HG03066 (cell line): ENCODE measurements at regions not wholly inside any gene's neighbourhood (a gene's known extent, or its start where the extent isn't known, plus 50 kb on each side); places are given as distances from the start of the nearest gene placed in this dataset.

Experiments used
- ATAC-seq: cut with Tn5 transposase; IDR thresholded peaks from one replicate; pipeline ENCODE4 v1.9.1; 2021; ENCODE audit warnings: low read depth; ENCODE audit not compliant: unreplicated experiment

DNA sequence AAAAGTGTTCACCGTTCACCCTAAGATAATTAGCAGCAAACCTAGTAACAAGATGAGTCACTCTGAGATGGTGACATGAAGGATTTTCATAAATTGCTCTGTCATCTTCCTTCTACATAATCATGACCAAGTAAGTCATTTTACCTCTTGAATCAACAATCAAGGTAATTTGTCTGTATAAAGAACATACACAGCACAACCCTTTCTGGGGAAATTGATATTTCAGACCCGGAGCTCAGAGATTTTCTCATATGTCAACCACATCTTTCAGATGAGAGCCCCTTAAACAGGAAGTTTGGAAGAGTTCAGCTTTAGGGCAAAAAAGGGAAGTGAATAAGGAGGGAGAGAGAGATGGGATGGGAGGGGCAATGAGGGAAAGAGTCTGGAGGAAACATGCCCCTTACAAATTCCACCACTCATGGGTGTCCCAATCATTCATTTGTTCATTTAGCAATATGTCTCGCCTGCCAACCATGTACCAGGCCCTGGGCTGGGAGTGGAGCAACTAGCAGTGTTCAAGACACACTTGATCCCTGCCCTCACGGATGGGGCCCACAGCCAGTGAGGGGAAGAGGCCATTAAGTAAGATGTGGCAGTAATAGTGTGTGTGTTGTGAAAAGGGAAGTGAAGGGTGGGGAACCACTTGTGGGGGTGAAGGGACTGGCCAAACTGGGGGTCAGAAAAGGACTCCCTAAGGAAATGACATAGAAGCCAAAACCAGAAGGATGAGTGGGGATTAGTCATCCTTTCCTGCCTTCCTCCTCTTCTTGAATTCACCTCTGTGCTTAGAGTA is 190.9 kb downstream of the MAFB start:
- ATAC-seq = no peak

DNA sequence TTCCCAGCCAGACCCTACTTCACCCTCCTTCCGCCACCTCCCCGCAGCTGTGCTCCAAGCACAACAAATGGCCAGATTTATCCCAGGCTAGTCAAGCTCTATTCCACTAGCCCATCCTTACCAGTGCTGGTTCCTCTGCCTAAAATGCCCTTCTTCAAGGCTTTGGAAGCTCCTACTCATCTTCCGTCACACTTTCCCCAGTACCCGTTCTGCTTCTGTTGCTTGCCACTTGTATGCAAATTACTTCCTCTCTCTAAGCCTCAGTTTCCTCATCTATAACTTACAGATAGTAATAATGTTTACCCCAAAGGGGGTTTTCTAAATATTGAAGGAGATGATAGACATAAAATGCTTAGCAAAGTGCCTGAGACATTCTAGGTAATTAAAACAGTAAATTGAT is 193.1 kb downstream of the MAFB start:
- ATAC-seq = no peak

DNA sequence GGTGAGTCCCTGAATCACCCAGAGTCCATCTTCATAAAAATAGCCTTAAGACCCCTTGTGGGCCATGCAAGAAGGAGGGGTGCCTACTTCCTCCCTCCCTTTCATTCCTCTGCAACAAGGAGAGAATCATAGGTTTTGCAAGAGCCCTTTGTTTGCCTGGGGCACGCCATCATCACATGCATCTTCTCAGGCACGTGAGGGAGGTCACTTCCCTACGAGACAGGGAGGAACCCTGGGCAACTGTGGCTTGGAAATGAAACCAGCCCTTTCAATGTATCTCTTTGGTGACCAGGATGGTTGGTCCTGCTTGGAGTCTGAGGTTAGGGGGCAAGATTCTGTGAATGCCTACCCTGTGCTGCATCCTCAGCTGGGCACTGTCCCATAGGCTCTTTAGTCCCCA is 194.8 kb downstream of the MAFB start:
- ATAC-seq = no peak

DNA sequence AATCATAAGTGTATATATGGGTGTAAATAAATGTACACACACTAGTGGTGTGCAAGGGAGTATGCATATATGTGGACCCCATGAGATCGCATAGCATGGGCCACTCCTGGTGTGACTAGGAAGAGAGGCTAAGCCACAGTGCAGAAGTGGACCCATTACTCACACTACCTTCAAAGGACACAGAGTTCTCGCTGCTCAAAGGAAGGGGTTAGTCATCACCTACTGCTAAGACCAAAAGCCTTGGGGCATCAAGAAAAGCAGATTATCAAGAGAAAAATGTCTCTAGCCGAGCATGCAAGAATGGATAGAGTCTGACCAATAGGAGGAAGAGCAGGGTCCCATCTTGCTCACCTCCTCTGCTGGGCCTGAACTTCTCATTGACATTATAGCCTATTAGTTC is 195.5 kb downstream of the MAFB start:
- ATAC-seq = no peak

DNA sequence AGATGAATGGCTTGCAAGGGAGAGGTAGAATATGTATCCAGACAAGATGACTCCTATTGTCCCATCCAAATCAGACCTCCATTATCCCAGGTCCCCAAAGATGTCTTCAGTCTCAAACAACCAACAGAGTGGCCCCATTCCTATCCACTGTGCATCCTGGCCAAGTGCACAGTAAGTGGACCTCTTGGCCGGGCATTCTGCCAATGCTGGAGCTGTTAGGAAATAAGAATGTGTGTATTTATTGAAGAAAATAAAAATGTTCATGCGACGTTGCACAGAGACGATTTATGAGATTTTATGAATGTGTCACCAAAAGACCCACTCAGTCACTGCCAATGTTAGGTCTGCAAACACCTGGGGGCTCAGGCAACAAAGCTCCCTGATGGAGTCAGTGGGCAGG is 196.0 kb downstream of the MAFB start:
- no peak for ATAC-seq

DNA sequence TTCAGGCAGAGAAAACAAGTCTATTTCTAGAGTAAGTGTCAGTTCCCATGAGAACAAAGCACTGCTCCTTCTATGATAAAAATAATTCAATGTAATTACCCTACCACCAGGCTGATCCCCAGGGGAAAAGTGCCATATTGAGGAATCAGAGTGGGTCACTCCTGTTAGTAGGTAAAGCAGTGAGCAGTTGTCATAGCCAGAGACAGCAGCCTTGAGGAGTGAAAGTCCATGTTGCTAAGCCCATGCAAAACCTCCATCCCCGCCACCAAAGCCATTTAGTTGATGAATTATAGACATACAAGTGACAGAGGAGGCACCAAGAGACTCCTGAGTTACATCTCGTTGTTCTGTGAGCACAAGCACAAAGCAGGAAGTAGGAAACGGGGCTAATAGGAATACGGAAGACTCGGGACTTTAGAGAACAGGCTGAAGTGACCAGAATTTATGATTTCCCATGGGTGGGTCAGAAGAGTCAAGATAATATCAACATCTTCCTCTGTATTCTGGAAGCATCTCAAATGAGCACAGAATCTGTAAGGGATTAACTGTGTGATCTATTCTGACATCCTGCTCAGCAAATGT is 197.9 kb downstream of the MAFB start:
- ATAC-seq = no peak

DNA sequence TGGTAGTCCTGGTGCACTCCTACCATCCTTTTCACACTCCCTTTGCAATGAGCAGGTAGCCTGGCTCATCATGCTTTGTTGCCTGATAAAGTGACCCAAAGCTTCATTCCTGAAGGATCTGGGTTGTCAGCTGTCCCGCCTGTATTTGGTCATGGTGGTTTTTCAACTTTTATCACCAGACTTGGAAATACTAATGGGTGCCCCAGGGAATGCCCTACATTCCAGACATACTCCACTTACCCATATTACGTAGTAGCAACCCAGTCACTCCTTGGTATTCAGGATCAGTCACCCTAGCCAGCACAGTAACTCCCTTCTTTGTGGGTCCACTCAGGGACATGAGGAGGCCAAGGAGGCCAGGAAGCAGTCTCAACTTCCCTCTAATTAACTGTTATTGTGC is 199.2 kb downstream of the MAFB start:
- ATAC-seq = no peak

DNA sequence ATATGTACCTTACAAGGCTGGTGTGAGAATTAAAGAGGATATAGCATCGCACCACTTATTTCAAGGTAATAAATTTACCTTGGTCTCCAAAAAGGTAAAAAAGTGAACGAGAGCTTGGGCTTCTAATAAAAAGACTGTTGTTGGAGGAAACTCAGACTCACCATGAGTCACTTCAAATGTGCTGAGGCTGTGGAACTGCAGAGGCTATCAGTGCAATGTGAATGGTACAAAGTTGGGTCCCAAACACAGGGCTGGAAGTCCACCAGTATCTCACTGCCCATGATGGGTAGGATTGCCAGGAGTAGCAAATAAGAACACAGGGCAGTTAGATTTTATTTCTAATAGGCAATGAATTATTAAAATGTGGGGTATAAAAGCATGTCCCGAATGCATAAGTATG is 200.6 kb downstream of the MAFB start:
- ATAC-seq = no peak

DNA sequence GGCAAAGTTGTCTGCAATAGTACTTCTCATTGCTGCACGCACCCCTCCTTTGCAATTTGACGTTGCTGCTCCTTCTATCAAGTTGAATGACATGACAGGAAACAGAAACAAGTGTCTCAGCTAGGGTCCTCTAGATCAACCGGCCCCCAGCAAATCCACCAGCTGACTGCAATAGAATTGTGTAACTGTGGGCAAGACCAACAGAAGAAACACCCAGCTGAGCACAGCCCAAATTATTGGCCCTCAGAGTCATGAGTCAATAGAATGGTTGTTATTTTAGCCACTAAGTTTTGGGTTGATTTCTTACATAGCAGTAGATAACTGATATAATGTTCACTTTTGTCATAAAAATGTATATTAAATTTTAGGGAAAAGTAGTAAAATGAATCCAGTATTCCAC is 202.7 kb downstream of the MAFB start:
- ATAC-seq = no peak

DNA sequence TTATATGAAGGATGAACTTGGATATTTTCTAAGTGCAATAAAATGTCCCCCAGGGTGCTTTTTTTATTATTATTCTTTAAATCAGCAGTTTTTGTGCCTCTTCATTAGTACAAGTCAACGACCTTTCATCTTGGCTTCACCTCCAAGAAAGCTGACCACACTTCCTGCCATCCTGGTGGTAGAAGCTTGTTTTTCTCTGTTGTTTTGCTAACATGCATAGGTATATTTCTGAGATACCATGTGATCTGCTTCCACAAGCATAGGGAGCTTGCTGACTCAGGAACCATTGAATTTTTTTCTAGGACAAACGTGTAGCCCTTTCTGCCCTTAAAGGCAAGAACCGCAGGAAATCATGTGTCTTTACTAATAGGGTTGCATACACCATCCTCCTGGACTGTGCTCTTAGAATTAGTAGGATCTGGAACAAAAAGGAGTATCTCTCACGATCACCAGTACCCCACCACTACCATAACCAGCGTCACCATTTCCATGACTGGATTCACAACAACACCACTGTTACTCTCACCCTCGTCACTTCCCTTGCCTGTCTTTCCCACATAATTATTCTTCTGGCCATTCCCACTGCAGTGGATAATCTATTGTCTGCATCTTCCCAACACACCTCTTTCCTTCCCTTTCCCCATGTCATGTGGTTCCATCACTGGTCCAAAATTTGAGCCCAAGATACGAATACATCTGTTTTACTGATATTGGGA is 207.1 kb downstream of the MAFB start:
- no peak for ATAC-seq

DNA sequence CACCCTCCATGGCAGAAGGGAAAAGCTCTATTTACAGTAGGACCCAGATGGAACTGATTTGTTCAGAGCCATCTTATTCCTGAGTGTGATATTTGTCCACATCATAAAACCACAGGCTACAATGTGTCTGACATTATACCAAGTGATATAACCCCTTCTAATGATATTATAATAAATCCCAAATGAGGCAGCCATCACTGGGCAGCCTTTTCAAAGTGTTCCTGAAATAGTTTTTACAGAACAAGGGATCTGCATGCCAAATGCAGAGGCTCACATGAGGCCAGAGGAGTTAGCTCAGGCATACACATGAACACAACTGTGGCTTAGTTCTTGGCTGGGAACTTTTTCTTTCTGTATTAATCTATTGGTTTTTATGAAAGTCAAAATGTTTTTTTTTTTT is 207.7 kb downstream of the MAFB start:
- ATAC-seq = no peak

DNA sequence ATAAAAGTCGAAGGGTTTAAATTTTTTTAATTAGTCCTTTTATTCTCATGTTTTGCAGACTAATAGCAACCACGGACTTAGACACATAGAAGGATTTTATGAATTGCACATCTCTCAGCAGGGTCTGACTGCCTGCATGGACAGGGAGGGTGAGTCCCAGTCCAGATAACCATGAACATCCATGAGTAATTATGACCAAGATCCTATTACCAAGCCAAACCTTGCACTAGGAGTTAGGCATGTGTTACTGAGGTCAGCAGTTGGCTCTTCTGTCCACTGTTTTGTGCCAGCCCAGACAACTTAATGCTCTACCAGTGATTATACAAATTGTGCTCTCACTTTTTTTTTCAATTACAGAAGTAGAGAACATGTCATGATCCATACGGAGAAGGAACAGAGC is 211.2 kb downstream of the MAFB start:
- no peak for ATAC-seq

DNA sequence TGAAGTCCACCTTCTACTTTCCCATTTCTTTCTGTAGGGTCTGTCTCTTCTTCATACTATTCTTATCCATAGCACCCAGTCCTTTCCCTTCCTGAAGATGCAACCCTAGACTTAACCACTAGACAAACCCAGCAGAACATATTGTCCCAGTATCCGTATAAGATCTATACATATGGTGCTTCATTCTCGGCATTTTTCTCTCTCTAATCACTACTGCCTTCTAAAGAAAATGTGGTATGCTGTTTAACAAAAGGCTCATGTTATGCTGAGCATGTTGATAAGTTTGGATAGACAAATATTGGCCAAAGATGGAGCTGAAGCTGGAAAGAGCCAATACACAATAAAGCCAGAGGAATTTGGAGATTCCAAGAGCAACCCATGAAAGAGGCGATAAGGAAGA is 212.6 kb downstream of the MAFB start:
- ATAC-seq = no peak

DNA sequence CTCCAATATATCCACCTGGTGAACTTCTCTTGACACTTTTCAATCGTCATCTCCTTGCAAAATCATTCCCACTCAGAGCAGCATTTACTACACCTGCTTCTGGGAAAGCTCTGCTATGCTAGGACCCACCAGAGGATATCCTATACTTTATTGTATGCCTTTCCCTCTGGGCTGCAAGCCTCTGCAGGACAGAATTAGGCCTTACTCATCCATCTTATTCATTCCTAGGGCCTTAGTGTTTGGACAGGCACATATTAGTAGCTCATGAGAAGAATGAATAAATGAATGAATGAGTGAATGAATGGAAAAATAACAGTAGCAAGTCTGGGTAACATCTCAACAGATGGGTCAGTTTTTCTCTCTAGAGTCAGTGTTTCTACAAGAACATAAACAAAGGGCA is 216.1 kb downstream of the MAFB start:
- no peak for ATAC-seq

DNA sequence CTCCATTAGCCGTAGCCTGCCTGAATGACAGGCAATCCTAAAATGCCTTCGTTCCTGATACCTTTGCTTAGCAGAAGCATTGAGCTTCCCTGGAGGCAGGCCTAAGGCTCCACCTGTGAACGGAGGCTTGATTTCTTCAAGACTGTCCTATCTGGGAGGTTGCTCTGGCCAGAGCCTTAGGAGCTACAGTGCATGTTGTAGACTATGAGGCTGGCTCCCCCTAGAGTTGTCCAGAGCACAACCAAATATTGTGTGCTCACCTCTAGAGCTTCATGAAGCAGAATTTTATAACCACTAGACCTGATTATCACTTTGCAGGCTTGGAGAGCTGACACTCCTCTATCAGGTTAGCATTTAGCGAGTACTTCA is 217.8 kb downstream of the MAFB start:
- no peak for ATAC-seq

DNA sequence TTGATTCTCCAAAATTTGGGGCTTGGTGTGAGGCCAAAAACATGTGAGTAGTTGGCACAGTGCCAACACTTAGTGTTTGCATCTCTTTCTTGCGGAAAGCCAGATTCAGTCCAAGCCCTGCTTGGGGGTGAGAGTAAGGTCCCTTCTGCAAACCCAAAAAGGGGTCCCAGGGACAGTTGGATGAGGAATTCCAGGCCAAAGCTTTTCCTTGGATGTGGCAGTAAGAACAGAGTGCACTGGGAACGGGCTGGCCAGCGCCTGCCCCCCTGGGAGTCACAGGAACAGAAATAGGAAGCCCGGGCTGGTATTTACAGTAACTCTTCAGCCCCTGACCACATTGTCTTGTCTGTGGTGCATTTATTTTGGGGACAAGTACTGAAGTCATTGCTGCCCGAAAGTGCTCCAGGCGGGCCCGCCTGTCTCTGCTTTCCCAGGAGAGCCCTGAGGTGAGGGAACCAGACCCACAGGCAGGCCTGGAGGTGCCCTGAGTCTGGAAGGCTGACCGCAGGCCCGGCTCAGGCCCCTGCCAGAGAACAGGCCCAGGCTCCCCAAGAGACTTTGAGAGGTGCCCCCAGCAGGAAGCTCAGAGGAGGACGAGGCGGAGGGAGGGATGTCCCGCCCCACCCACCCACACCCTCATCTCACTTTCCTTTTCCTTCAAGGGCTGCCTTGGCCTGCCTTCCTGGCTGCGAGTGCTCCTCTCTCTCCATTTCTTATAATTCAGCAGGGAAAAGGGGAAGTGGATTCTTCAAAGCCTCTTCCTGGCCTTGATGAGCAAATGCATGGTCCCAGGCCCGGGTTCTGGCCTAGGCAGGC is 218.4 kb downstream of the MAFB start:
- ATAC-seq = no peak

DNA sequence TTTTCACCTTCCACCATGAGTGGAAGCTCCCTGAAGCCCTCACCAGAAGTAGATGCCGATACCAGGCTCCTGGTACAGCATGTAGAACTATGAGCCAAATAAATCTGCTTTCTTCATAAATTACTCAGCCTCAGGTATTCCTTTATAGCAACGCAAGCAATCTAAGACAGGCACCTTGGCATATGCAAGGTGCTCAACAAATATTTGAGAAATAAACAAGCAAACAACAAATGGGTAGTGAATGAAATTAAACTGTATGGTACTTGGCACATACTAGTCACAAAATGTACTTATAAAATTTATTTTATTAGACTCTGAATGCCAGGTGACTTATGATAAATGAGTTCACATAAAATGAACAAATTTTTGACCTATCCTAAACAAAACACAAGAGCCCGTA is 220.3 kb downstream of the MAFB start:
- no peak for ATAC-seq

DNA sequence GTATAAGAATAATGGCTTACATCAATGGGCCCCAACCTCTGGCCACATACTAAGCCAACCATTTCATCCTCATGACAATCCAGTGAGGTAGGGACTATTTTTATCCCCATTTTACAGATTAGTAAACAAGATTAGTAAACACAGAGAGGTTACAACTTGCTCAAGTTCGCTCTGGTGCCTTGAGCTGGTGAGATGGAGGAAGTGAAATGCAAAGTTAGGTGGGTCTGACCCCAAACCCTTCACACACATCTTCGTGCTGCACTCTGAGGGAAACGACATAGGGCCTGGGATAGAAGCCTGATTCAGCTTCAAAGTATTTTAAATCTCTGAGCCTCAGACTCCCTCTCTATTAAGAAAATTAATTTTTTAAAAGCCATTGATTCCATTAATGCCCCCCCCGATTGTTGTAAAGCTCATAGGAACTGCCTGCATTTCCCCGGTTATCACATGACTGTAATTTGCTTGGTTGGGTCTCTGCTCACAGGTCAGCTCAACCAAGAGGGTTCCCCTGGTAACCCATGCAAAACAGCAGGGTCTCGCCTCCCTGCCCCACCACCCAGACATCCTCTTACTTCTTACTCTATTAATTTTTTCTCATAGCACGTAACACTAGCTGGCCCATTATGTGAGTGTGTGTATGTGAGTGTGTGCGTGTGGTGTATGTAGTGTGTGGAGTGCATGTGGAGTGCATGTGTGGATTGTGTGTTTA is 221.2 kb downstream of the MAFB start:
- ATAC-seq = no peak

DNA sequence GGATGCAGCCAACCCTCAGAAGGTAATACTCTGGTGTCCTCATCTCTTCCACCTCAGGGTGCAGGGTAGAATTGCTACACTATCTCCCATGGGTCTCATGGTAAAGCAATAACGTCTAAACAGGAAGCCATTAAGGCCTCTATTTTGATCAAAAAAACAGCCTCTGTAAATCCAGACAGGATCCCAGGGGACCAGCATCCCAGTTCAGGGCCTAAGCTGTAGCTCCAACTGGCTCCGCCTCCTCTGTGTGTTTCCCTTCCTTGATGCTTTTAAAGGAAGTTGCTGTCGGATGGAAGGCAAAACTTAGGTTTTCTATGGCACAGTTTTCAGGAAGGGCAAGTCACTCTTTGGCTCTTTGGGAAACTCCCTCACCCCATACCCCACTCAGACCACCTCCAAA is 222.0 kb downstream of the MAFB start:
- ATAC-seq = no peak

DNA sequence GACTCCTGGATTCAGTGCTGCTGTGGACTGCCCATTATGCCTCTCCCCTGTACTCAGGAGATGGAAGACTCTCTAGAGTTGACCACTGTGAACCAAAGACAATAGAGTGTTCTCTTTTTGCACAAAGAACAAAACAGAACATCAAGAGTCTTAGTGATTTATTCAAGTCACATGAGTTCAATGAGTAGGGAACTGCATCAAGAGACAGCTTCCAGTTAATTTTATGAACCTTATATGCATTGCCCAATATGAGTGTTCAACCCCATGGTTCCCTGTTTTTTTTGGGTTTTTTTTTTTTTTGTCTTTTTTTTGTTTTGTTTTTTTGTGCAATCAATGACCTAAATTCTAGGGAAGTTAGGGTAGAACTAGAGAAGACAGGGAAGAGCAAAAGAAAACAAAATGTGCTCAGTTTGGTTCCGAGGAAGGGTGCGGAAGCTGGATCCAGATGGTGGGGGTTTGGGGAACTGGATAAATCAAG is 224.3 kb downstream of the MAFB start:
- no peak for ATAC-seq
